ENCODE measurements at regions not wholly inside any gene's neighbourhood (a gene's known extent, or its start where the extent isn't known, plus 50 kb on each side); places are given as distances from the start of the nearest gene placed in this dataset.
"Not testable (repeated sequence)": the region's sequence is repeated elsewhere in the genome, so short reads cannot be mapped to it uniquely, and the experiment has no call there.

DNA sequence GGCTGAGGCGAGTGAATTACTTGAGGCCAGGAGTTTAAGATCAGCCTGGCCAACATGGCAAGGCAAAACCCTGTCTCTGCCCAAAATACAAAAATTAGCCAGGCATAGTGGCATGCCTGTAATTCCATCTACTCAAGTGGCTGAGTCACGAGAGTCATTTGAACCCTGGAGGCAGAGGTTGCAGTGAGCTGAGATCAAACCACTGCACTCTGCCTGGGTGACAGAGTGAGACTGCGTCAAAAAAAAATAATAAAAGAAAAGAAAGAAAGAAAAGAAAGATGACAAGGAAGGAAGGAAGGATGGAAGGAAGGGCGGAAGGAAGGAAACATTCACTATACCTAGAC lies 159.6 kb upstream of the CNOT2 start:
- DNase-seq (ENCODE audit: extremely low read depth, low read depth) = no peak
- TF ChIP-seq, protein P1, sequence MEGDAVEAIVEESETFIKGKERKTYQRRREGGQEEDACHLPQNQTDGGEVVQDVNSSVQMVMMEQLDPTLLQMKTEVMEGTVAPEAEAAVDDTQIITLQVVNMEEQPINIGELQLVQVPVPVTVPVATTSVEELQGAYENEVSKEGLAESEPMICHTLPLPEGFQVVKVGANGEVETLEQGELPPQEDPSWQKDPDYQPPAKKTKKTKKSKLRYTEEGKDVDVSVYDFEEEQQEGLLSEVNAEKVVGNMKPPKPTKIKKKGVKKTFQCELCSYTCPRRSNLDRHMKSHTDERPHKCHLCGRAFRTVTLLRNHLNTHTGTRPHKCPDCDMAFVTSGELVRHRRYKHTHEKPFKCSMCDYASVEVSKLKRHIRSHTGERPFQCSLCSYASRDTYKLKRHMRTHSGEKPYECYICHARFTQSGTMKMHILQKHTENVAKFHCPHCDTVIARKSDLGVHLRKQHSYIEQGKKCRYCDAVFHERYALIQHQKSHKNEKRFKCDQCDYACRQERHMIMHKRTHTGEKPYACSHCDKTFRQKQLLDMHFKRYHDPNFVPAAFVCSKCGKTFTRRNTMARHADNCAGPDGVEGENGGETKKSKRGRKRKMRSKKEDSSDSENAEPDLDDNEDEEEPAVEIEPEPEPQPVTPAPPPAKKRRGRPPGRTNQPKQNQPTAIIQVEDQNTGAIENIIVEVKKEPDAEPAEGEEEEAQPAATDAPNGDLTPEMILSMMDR (IDR thresholded peaks at IDR 0.05; ENCODE audit: low read depth, low read length) = no peak

DNA sequence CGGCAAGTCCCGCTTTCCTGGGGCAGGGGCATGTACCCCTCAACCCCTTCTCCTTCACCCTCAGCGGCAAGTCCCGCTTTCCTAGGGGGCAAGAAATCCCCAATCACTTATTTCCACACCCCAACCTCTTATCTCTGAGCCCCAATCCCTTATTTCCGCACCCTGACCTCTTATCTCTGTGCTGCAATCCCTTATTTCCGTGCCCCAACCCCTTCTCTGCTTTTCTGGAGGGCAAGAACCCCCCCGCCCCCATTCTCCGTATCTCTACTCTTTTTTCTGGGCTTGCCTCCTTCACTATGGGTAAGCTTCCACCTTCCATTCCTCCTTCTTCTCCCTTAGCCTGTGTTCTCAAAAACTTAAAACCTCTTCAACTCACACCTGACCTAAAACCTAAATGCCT lies 156.9 kb upstream of the CNOT2 start:
- not testable (repeated sequence) for DNase-seq (ENCODE audit: extremely low read depth, low read depth)

DNA sequence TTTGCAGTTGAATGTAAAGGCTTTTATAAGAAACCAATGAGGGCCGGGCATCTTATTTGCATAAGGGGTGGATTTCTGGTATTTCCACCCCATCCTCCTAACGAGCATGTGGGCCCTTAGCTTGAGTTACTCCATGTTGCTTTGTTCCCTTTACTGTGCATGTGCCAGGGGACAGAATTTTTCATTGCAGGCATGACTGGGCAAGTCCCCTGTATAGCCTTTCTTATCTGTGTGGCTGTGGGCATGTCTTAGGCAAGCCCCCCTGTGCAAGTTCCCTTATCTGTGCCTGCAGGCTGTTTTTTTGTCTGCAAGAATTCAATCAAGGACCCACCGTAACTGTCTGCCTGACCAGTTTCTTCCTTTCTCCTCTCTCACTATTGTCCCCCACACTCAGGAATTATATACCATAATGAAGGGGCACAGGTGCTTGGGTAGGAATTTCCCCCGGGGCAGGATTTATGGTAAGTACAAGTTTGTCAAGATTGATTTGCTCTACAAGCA lies 152.2 kb upstream of the CNOT2 start:
- DNase-seq (ENCODE audit: extremely low read depth, low read depth) = no peak
- TF ChIP-seq, protein P1 (IDR thresholded peaks at IDR 0.05; ENCODE audit: low read depth, low read length) = no peak

DNA sequence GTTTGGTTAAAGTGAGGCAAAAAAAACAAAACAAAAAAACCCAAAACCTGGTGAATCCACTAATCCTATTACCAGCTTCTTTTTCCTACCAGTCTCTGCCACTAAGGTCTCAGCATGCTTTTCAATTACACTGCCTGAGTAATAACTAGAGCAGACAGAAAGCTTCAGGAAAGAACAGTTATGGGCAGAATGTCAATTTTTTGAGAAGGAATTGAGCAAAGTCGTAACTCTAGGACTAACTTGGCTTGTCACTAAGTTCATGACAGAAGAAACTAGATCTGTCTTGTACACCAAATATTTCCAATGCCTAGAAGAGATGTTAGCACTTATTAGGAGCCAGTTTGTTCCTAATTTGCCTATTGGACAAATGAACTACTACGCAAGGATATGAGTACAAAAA lies 148.8 kb upstream of the CNOT2 start:
- DNase-seq (ENCODE audit: extremely low read depth, low read depth) = no peak
- TF ChIP-seq, protein P1 (IDR thresholded peaks at IDR 0.05; ENCODE audit: low read depth, low read length) = no peak

DNA sequence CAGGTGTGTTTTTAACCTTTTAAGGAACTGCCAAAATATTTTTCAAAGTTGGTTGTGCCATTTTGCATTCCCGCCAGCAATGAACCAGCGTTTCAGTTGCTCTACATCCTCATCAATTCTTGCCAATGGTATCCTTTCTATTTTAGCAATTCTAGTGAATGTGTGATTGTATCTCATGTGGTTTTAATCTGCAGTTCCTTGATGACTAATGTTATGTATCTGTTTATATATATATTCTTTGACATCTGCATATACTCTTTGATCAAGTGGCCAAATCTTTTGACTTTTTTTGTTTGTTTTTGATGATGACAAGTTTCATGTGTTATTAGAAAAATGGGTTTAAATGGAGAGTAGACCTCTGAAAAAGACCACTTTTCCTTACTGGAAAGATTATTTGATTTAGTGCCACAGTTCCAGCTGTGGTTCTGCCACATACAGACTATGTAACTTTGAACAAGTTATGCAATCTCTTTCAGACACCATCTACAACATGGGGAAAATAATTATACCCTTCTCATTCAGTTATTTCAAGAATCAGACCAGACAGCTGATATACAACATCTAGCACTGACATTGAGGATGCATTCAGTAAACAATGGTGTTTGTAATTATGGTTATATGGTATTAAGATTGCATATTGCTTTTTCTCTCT lies 146.3 kb upstream of the CNOT2 start:
- DNase-seq (ENCODE audit: extremely low read depth, low read depth) = no peak
- TF ChIP-seq, protein P1 (IDR thresholded peaks at IDR 0.05; ENCODE audit: low read depth, low read length) = no peak

DNA sequence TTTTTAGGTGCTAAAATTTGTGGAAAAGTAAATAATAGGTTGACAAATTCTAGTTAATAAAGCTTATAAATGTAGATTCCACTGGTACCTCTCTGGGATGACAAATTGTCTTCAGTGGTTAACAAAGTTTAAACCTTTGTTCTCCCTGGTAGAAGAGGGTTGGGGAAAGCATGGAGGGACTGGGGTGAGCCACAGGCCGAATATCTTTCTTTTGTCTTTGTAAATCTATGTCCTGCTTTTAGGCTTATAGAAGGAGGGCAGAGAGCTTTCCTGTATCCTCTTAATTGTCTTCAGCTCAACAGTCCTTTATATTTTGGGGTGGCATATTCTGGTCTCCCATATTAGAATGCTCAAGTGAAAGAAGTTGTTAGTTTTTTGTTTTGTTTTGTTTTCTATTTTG lies 142.2 kb upstream of the CNOT2 start:
- DNase-seq (ENCODE audit: extremely low read depth, low read depth) = no peak
- TF ChIP-seq, protein P1 (IDR thresholded peaks at IDR 0.05; ENCODE audit: low read depth, low read length) = no peak

DNA sequence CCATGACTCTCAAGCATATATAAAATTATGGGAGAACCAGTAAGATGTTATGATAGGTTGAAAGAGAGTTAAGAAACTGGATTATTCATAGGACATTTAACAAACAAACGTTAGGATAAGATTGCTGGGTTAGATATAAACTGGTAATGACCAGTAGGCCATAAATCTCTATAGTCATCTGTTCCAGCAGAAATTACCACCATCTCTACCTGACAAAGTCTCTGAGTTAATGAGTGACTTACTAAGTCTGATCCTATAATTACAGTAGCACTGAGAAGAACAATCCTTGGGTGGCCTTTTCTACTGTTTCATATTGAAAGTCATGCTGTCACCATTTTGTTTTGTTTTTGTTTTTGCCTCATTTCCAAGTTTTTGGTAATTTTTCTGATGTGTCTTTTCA lies 136.9 kb upstream of the CNOT2 start:
- TF ChIP-seq, protein P1 (IDR thresholded peaks at IDR 0.05; ENCODE audit: low read depth, low read length) = no peak
- no peak for DNase-seq (ENCODE audit: extremely low read depth, low read depth)

DNA sequence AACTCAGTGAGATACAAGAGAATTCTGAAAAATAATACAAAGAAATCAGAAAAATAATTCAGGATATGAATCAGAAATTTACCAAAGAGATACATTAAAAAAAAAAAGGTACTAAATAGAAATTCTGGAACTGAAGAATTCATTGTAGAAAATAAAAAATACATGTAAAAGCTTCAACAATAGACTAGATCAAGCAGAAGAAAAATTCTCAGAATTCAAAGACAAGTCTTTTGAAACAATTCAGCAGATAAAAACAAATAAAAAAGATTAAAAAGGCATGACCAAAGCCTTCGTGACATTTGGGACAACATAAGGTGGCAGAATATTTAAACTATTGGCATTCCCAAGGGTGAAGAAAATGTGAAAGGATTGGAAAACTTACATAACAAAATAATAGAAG lies 133.1 kb upstream of the CNOT2 start:
- TF ChIP-seq, protein P1 (IDR thresholded peaks at IDR 0.05; ENCODE audit: low read depth, low read length) = no peak
- no peak for DNase-seq (ENCODE audit: extremely low read depth, low read depth)
